OCI-LY7 (cell line): ENCODE measurements at regions not wholly inside any gene's neighbourhood (a gene's known extent, or its start where the extent isn't known, plus 50 kb on each side); places are given as distances from the start of the nearest gene placed in this dataset.

Experiments used
- BruUV-seq: library from RNA; stranded (reverse); fragments of 400-500 nt; replicated peaks from 2 replicates; lab custom pipeline; 2021; lab: Mats Ljungman, UMichigan
- CTCF ChIA-PET: fragments of 300-600 bp; sonication (Branson Sonifier 250); formaldehyde crosslinking; loops from one replicate; lab custom pipeline; 2022; ENCODE audit warnings: antibody characterized with exemption; ENCODE audit not compliant: unreplicated experiment; lab: Charles Lee
- POLR2A ChIA-PET: fragments of 300-600 bp; sonication (Branson Sonifier 250); formaldehyde crosslinking; loops from one replicate; lab custom pipeline; 2022; ENCODE audit warnings: antibody characterized with exemption; lab: Charles Lee
- DNase-seq: peaks from one replicate; pipeline ENCODE4 v3.0.0-alpha.2; 2015; ENCODE audit warnings: low spot score
- H2AFZ ChIP-seq: fragments of 200-600 bp; sonication (generic), shearing (Covaris generic); 2 replicates; pipeline ENCODE4 v1.6.1; 2014; ENCODE audit warnings: mild to moderate bottlenecking, antibody characterized with exemption, low read length, moderate library complexity
- H3K27ac ChIP-seq: fragments of 200-600 bp; sonication (generic); 2 replicates; pipeline ENCODE4 v1.5.1; 2014; ENCODE audit warnings: mixed run types, low read depth, mild to moderate bottlenecking, moderate library complexity, low read length, inconsistent platforms; ENCODE audit not compliant: poor library complexity, severe bottlenecking
- H3K36me3 ChIP-seq: fragments of 200-600 bp; sonication (generic); 2 replicates; pipeline ENCODE4 v1.6.1; 2014; ENCODE audit warnings: mild to moderate bottlenecking, antibody characterized with exemption, low read length, moderate library complexity, mixed read lengths; ENCODE audit not compliant: insufficient read depth
- H3K4me1 ChIP-seq: fragments of 200-600 bp; sonication (generic); 2 replicates; pipeline ENCODE4 v1.5.1; 2014; ENCODE audit warnings: mild to moderate bottlenecking, low read length; ENCODE audit not compliant: insufficient read depth, poor library complexity, severe bottlenecking
- H3K4me2 ChIP-seq: fragments of 200-600 bp; sonication (generic); 2 replicates; pipeline ENCODE4 v1.6.1; 2014; ENCODE audit warnings: mild to moderate bottlenecking, low read length
- H3K4me3 ChIP-seq: fragments of 200-600 bp; sonication (generic); 2 replicates; pipeline ENCODE4 v1.5.1; 2014; ENCODE audit warnings: mild to moderate bottlenecking, low read depth, low read length; ENCODE audit not compliant: poor library complexity, severe bottlenecking
- H3K79me2 ChIP-seq: fragments of 200-600 bp; sonication (generic); 2 replicates; pipeline ENCODE4 v1.6.1; 2016; ENCODE audit warnings: low read depth, mild to moderate bottlenecking, low read length, moderate library complexity, mixed read lengths; ENCODE audit not compliant: insufficient read depth
- H3K9me2 ChIP-seq: fragments of 200-600 bp; sonication (generic); 2 replicates; pipeline ENCODE4 v1.6.1; 2016; ENCODE audit warnings: mild to moderate bottlenecking, low read length, mixed read lengths; ENCODE audit not compliant: insufficient read depth
- H3K9me3 ChIP-seq: fragments of 200-600 bp; sonication (generic); 2 replicates; pipeline ENCODE4 v1.6.1; 2014; ENCODE audit warnings: mild to moderate bottlenecking, mixed run types, low read length, mixed read lengths
- H4K20me1 ChIP-seq: fragments of 200-600 bp; sonication (generic); 2 replicates; pipeline ENCODE4 v1.6.1; 2014; ENCODE audit warnings: mild to moderate bottlenecking, antibody characterized with exemption, low read length, moderate library complexity, mixed read lengths; ENCODE audit not compliant: insufficient read depth
- CTCF ChIP-seq: fragments of 200-600 bp; sonication (generic); conservative IDR thresholded peaks from 2 replicates; pipeline ENCODE4 v1.5.1; 2014; ENCODE audit warnings: mild to moderate bottlenecking, antibody characterized with exemption, low read length, moderate library complexity, mixed read lengths
- EZH2phosphoT487 ChIP-seq: fragments of 200-600 bp; sonication (generic); IDR thresholded peaks from 2 replicates; pipeline ENCODE4 v1.6.1; 2018; ENCODE audit warnings: low read depth, borderline replicate concordance, mild to moderate bottlenecking, mixed run types, antibody characterized with exemption, low read length, moderate library complexity, mixed read lengths
- intact Hi-C: fragments of 100-400 bp; cut with micrococcal nuclease; formaldehyde crosslinking; loops from one replicate; pipeline ENCODE4 v1.10.0; 2022; ENCODE audit not compliant: unreplicated experiment

DNA sequence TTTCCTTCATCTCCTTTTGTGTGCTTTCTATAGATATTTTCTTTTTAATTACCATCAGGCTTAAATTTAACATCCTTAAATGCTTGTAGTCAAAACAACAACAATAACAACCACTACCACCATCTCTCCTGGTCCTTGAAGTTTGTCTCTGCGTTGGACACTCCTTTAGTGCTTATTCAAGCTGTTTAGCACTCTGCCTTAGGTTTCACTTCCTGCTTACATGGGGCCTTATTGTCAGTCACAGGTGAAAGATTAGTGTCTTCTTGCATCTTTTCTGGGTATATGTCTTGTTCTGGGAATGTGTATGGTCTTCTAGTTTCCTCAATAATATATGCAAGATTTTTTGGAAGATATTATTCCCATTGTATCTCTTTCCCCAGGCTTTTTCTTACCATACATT, 240.1 kb upstream of the NXPH2 start:
- intact Hi-C loops, result no loop called here
- TF ChIP-seq EZH2phosphoT487 (no peak), CTCF (no peak)
- no peak overlapping the region for H3K4me2 ChIP-seq
- no peaks in the 10 kb centered on the region for H3K9me2 ChIP-seq
- no peak overlapping the region for H3K27ac ChIP-seq
- CTCF ChIA-PET, result no interaction called here
- no peaks in the 10 kb centered on the region for H3K9me3 ChIP-seq
- BruUV-seq, result no TSS peak
- H3K36me3 ChIP-seq, result no peaks in the 10 kb centered on the region
- H3K4me3 ChIP-seq, result no peak overlapping the region
- DNase-seq, result no peak
- H3K4me1 ChIP-seq, result no peaks in the 10 kb centered on the region
- no peak overlapping the region for H2AFZ ChIP-seq
- POLR2A ChIA-PET, result no interaction called here
- H3K79me2 ChIP-seq, result no peaks in the 10 kb centered on the region
- no peaks in the 10 kb centered on the region for H4K20me1 ChIP-seq

GRCh38 chr2:139018252-139018651, 238.1 kb upstream of the NXPH2 start:
- Histone ChIP-seq H3K9me2 (no peaks in the 10 kb centered on the region), H3K4me3 (no peak overlapping the region), H3K4me2 (no peak overlapping the region), H3K36me3 (no peaks in the 10 kb centered on the region), H2AFZ (no peak overlapping the region), H3K27ac (no peak overlapping the region), H4K20me1 (no peaks in the 10 kb centered on the region), H3K4me1 (no peaks in the 10 kb centered on the region), H3K79me2 (no peaks in the 10 kb centered on the region), H3K9me3 (no peaks in the 10 kb centered on the region)
- POLR2A ChIA-PET, result no interaction called here
- TF ChIP-seq EZH2phosphoT487 (no peak), CTCF (no peak)
- CTCF ChIA-PET, result no interaction called here
- BruUV-seq, result no TSS peak
- DNase-seq, result no peak
- intact Hi-C loops, result no loop called here

GRCh38 chr2:139007130-139007529, 226.9 kb upstream of the NXPH2 start:
- Histone ChIP-seq H3K27ac (no peak overlapping the region), H2AFZ (no peak overlapping the region), H3K4me3 (no peak overlapping the region), H3K36me3 (no peaks in the 10 kb centered on the region), H3K4me2 (no peak overlapping the region), H3K79me2 (no peaks in the 10 kb centered on the region), H4K20me1 (no peaks in the 10 kb centered on the region), H3K4me1 (no peaks in the 10 kb centered on the region), H3K9me2 (no peaks in the 10 kb centered on the region), H3K9me3 (no peaks in the 10 kb centered on the region)
- ChIA-PET POLR2A (interaction anchor here (0.9 kb wide), 1 partner anchor 62 kb away, joined by 8 read pairs; no protein-coding TSS in a partner anchor), CTCF (no interaction called here)
- intact Hi-C loops, result no loop called here
- BruUV-seq, result no TSS peak
- no peak for TF ChIP-seq EZH2phosphoT487
- no peak for TF ChIP-seq CTCF
- no peak for DNase-seq
